HG02678 (cell line): ENCODE measurements at regions not wholly inside any gene's neighbourhood (a gene's known extent, or its start where the extent isn't known, plus 50 kb on each side); places are given as distances from the start of the nearest gene placed in this dataset.

Experiments used
- ATAC-seq: cut with Tn5 transposase; IDR thresholded peaks from one replicate; pipeline ENCODE4 v1.9.1; 2021; ENCODE audit warnings: mild to moderate bottlenecking, moderate library complexity; ENCODE audit not compliant: unreplicated experiment

GRCh38 chr7:132672200-132672990 is 96.1 kb upstream of the PLXNA4 start:
- ATAC-seq, result no peak

- no peak for ATAC-seq
These were observed 90.5 kb upstream of the PLXNA4 start for GRCh38 chr7:132666774-132667172.

- no peak for ATAC-seq
These were observed 90.0 kb upstream of the PLXNA4 start for GRCh38 chr7:132666071-132666773.

DNA sequence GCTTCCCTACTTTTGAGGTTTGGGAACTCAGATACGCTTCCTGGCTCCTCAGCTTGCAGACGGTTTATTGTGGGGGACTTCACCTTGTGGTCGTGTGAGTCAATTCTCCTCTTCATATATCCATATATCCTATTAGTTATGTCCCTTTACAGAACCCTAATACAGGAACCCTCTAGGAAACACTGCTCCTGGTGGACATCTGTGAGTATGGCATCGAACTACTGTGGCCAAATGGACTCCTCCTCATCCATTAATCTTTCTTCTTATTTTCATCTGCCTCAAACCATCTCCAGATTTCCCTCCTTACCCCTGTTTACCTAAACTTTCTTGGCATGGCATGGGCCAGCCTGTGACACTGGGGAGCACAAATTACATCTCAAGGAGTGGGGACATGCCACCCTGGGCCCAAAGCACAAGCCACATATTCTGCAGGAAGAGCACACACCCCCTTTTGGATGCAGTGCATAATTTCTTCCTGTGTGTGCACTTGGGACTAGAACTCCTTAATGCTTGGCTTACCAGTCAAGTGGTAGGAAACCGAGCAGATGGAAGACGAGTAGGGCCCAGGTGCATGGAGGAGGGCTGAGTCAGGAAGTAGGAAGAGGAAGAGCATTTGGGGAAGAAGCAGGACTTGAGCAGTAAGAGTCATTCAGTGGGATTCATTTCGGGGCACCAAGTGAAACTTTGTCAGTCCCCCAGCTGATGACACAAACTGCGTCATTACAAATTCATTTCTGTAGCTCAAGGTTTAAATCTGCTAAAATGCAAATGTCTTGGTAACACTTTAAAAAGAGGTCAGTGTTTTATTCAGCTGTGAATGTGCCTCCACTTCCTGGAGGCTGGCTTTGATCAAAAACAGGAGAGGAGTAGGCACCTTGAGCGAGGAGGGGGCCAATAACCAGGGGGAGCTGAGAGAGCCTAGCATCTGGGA is 80.8 kb upstream of the PLXNA4 start:
- no peak for ATAC-seq

- ATAC-seq, result no peak
These were observed 80.1 kb upstream of the PLXNA4 start for GRCh38 chr7:132656341-132656740.

- peak; percentile 29 for ATAC-seq
These were observed 79.0 kb upstream of the PLXNA4 start for GRCh38 chr7:132655131-132655727.

DNA sequence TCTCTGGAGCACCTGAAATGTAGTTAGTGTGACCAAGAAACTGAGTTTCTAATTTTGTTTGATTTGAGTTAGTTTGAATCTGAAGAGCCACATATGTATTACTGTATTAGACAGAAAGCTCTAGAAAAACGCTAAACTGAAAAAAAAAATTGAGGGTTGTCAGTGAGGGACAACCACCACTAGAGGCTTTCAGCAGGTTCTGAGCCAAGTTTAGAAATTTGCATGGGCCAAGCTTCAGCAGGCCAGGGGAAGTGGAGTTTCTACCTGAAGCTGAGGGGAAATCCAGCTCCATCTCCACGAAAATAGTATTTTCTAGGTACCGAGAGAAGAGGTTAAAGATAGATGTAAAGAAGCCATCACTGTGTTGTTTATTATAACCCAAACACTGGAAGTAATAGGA is 77.9 kb upstream of the PLXNA4 start:
- peak; percentile 67 for ATAC-seq

DNA sequence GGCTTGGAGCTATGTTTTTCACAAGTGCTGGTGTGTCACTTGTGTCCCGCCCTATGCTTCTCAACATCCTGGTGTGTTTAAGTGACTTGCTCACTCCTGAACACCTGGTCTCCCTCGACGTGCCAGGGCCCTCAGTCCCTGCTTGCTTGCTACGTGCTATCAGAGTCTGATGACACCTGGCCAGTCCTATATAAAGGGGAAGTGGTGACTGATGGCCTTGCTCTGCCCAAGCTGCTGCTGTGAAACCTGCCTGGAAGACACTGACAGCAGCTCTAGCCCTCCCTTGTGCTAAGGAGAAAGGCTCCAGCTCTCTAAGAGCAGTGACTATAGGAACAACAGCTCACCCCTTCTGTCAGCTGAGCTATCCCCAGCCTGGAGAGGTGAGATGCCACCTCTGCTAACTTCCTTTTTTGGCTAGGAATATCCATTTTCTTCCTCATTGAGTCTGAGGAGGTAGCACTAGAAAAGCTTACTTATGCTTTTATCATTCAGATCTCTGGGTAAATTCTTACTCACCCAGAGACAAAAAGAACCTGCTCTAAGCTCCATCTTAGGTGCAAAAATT is 77.2 kb upstream of the PLXNA4 start:
- no peak for ATAC-seq

GRCh38 chr7:132652507-132652906 is 76.2 kb upstream of the PLXNA4 start:
- ATAC-seq, result no peak

- ATAC-seq, result no peak
These were observed 74.2 kb upstream of the PLXNA4 start for GRCh38 chr7:132650498-132650897.

GRCh38 chr7:132647311-132647710 is 71.0 kb upstream of the PLXNA4 start:
- no peak for ATAC-seq

DNA sequence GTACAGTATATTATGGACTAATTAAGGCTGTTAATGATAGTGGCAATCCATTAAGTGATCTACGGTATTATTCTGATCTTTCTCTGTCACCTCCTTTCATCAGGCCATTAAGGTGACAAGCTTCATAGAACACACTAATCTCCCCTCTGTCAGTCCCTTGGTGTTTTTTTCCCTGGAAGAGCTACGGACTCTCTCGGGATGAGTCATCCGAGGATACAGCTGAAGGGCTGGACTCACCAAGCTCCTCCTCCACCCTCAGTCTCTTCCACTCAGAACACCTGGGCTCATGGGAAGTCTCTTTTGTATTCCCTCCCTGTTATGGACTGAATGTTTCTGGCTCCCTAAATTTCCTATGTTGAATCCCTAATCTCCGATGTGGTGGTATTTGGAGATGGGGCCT is 69.8 kb upstream of the PLXNA4 start:
- no peak for ATAC-seq

DNA sequence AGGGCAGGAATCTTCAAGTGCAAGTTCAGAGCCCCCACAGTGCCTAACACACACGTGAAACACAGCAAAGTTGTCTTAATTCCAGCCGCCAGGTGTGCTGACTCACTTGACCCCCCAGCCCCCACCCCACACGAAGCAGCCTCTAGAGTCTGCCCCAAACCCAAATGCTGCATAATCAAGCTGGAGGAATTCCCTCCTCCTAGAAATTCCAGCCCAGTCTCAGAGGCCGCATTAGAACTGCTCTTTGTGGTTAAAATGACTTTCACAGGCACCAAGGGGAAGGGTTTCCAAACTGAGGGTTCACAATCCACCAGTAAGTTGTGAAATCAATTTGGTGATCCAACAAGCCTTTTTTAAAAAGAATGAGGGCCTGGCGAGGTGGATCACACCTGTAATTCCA is 67.0 kb upstream of the PLXNA4 start:
- no peak for ATAC-seq

DNA sequence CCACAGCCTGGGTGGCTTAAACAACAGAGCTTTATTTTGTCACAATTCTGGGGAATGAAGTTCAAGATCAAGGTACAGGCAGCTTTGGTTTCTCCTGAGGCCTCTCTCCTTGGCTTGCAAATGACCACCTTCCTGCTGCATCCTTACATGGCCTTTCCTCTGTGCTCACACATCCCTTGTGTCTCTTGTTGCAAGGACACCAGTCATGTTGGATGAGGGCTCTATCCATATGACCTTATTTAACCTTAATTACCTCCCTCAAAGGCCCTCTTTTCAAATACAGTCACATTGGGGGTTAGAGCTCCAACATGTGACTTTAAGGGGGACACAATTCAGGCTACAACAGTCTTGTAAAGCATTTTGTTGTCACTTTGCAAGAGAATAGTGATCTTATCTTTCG is 65.0 kb upstream of the PLXNA4 start:
- ATAC-seq, result no peak

- ATAC-seq, result no peak
These were observed 63.7 kb upstream of the PLXNA4 start for GRCh38 chr7:132639983-132640382.

GRCh38 chr7:132638000-132638399 is 61.7 kb upstream of the PLXNA4 start:
- ATAC-seq, result no peak

DNA sequence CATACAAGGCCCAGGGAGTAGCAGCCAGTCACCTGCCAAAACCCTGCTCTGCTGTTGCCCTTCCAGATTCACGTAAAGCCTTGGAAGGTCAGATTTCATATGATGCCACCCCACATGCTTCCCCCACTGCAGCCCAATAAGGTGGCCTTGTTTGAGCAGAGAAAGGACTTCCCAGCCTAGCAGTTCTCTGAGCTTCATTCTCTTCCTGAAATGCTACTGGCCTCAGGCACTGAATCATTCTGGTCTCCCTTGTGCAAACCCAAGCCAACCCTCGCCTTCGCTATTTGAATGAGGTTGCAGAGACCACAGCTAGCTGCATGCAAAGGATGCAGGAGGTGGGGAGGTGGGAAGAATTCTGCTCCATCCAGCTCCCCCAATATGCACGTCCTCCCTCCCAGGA is 60.3 kb upstream of the PLXNA4 start:
- no peak for ATAC-seq

- no peak for ATAC-seq
These were observed 58.9 kb upstream of the PLXNA4 start for GRCh38 chr7:132635127-132635526.

- no peak for ATAC-seq
These were observed 54.6 kb upstream of the PLXNA4 start for GRCh38 chr7:132630834-132631233.
